Lower leg skin (tissue), 3 donors: ENCODE measurements at regions not wholly inside any gene's neighbourhood (a gene's known extent, or its start where the extent isn't known, plus 50 kb on each side); places are given as distances from the start of the nearest gene placed in this dataset.

Source experiments
- CTCF ChIP-seq, 3 donors: fragments of 450-650 bp; IDR thresholded peaks; one replicate each; pipeline ENCODE4 v1.5.1; 2016; ENCODE audit warnings: antibody characterized with exemption in 3 of 3, mild to moderate bottlenecking in 3 of 3, moderate library complexity in 2 of 3
- POLR2A ChIP-seq, 2 donors: fragments of 450-650 bp; IDR thresholded peaks; one replicate each; pipeline ENCODE4 v1.6.1; 2016 to 2017; ENCODE audit warnings: antibody characterized with exemption in 2 of 2, mild to moderate bottlenecking in 1 of 2, moderate library complexity in 1 of 2

GRCh38 chr5:92922231-92922967, 658.6 kb downstream of the NR2F1-AS1 start:
- TF ChIP-seq CTCF (IDR thresholded peaks at IDR 0.05) (no peak), POLR2A (IDR thresholded peaks at IDR 0.05) (no peak)
